ENCODE measurements at regions not wholly inside any gene's neighbourhood (a gene's known extent, or its start where the extent isn't known, plus 50 kb on each side); places are given as distances from the start of the nearest gene placed in this dataset.

DNA sequence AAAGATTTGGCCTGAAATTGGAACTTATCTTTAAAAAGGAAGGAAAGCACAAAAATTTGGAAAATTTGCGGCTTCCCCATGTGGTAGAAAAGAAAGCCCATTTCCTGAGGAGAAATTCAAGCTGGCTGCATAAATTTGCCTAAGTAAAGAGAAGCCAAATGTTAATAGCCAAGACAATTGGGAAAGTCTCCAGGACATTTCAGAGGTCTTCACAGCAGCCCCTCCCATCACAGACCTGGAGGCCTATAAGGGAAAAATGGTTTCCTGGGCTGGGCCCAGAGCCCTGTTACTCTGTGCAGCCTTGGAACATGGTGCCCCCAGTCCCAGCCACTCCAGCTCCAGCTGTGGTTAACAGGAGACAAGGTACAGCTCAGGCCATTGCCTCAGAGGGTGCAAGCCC is 736.5 kb downstream of the HACE1 start:
- no peak for TF ChIP-seq POLR2AphosphoS5 (IDR thresholded peaks at IDR 0.05; ENCODE audit: insufficient read depth in 1 of 2, low read depth in 1 of 2)
- no peak for TF ChIP-seq POLR2A (IDR thresholded peaks at IDR 0.05)
- TF ChIP-seq, protein P1, sequence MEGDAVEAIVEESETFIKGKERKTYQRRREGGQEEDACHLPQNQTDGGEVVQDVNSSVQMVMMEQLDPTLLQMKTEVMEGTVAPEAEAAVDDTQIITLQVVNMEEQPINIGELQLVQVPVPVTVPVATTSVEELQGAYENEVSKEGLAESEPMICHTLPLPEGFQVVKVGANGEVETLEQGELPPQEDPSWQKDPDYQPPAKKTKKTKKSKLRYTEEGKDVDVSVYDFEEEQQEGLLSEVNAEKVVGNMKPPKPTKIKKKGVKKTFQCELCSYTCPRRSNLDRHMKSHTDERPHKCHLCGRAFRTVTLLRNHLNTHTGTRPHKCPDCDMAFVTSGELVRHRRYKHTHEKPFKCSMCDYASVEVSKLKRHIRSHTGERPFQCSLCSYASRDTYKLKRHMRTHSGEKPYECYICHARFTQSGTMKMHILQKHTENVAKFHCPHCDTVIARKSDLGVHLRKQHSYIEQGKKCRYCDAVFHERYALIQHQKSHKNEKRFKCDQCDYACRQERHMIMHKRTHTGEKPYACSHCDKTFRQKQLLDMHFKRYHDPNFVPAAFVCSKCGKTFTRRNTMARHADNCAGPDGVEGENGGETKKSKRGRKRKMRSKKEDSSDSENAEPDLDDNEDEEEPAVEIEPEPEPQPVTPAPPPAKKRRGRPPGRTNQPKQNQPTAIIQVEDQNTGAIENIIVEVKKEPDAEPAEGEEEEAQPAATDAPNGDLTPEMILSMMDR (IDR thresholded peaks at IDR 0.05) = no peak
- no peak for DNase-seq (ENCODE audit: extremely low spot score in 2 of 2)
- H3K27ac ChIP-seq = no peak overlapping the region
- H3K27me3 ChIP-seq = no peaks in the 10 kb centered on the region
- no peak overlapping the region for H3K4me3 ChIP-seq
- H3K9me3 ChIP-seq = no peaks in the 10 kb centered on the region
- no peaks in the 10 kb centered on the region for H3K4me1 ChIP-seq
- no peaks in the 10 kb centered on the region for H3K36me3 ChIP-seq
- intact Hi-C loops (cut with DNase I) = no loop called here

DNA sequence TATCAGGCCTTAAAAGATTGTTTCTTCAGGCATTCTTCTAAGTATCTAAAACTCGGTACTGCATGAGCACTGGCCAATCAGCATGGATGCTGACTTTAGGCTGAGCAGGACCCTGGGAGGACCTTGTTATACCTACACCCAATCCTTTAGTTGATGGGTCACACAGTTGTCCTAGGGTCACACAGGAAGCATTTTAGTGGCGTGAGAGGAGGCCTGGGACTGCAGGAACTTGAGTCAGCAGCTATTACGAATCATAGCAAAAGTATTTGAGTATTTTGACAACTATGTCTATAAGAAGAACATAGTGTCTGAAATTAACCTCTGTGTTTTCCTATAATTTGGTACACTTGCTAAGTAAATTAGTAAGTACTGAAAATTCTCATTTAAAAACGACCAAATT is 741.4 kb downstream of the HACE1 start:
- Histone ChIP-seq H3K27me3 (no peaks in the 10 kb centered on the region), H3K36me3 (no peaks in the 10 kb centered on the region), H3K4me1 (no peaks in the 10 kb centered on the region), H3K9me3 (no peaks in the 10 kb centered on the region), H3K4me3 (no peak overlapping the region), H3K27ac (no peak overlapping the region)
- no peak for DNase-seq (ENCODE audit: extremely low spot score in 2 of 2)
- TF ChIP-seq, protein P1 (IDR thresholded peaks at IDR 0.05) = no peak
- TF ChIP-seq POLR2AphosphoS5 (IDR thresholded peaks at IDR 0.05; ENCODE audit: insufficient read depth in 1 of 2, low read depth in 1 of 2) = no peak
- no peak for TF ChIP-seq POLR2A (IDR thresholded peaks at IDR 0.05)
- intact Hi-C loops (cut with DNase I) = no loop called here

DNA sequence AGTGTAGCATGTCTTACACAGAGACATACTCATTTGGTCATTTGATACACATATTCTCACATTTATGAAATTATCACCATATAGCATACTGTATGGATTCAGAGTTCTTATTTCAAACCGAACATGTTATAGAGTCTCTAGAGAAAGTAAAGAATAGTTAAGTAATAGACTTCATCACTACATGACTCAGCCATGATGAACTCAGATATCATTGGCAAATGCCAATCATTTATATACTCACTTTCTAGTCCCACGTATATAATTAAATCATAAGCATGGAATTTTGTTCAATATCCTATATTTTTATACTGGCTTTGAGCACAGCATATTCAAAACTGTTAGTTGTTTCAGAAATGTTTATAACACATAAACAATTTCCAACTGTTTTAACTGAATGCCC is 749.9 kb downstream of the HACE1 start:
- H3K27me3 ChIP-seq = no peaks in the 10 kb centered on the region
- no peak overlapping the region for H3K27ac ChIP-seq
- intact Hi-C loops (cut with DNase I) = no loop called here
- H3K4me1 ChIP-seq = no peaks in the 10 kb centered on the region
- H3K4me3 ChIP-seq = no peak overlapping the region
- TF ChIP-seq POLR2A (IDR thresholded peaks at IDR 0.05) = no peak
- TF ChIP-seq, protein P1 (IDR thresholded peaks at IDR 0.05) = no peak
- no peaks in the 10 kb centered on the region for H3K36me3 ChIP-seq
- no peak for DNase-seq (ENCODE audit: extremely low spot score in 2 of 2)
- H3K9me3 ChIP-seq = no peaks in the 10 kb centered on the region

DNA sequence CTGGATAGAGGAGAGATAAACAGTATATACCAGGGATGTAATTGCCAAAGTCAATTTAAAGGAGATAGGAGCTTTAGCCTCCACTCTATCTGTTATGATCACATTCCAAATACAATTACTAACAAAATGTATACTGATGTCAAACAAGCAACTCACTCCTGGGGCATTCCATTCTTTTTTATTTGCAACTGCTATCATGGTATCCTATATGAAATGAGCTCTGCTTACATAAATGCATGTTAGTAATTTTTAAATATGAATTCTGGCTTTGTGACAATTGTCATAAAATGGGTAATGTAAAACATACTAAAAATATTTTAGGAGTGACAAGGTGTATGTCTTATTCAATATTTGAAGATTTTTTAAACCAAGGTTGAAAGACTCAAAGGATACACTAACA is 751.1 kb downstream of the HACE1 start:
- H3K4me3 ChIP-seq = no peak overlapping the region
- TF ChIP-seq POLR2AphosphoS5 (IDR thresholded peaks at IDR 0.05; ENCODE audit: insufficient read depth in 1 of 2, low read depth in 1 of 2) (no peak), POLR2A (IDR thresholded peaks at IDR 0.05) (no peak)
- TF ChIP-seq, protein P1 (IDR thresholded peaks at IDR 0.05) = no peak
- H3K27ac ChIP-seq = no peak overlapping the region
- DNase-seq (ENCODE audit: extremely low spot score in 2 of 2) = no peak
- no peaks in the 10 kb centered on the region for H3K9me3 ChIP-seq
- no peaks in the 10 kb centered on the region for H3K4me1 ChIP-seq
- no peaks in the 10 kb centered on the region for H3K27me3 ChIP-seq
- intact Hi-C loops (cut with DNase I) = no loop called here
- no peaks in the 10 kb centered on the region for H3K36me3 ChIP-seq

DNA sequence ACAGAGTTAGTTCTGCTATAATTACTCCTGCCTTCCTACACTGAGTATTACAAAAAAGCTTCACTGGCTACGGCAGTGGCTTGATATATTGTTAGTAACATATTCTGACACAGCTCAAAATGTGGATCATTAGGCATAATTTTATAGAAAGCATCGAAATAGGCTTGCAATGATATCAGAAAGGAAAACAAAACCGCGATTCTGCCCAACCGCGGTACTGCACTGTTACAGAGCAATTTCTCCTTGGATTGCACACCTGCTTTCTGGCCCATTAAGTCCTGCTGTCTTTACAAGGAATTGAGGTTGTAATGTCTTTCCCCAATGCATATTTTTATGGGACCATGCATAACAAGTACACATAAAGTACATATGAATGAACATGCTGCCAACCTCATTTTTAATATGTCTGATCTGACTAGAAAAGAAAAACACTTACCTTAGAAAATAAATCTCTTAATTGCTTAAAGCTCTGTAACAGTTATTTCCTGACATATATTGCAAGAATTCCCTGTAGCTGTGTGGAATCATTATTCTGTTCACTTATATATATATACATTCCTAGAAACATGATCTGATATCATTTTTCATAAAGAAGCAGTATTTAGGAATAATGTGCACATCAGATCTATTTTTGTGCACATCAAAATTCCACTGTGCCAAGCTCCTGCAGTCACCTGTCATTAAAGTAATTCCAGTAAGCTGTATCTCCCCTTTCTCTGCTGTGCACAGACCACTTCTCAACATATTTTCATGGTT is 763.9 kb downstream of the HACE1 start:
- Histone ChIP-seq H3K4me1 (no peaks in the 10 kb centered on the region), H3K9me3 (no peaks in the 10 kb centered on the region), H3K27me3 (no peaks in the 10 kb centered on the region), H3K27ac (no peak overlapping the region), H3K36me3 (no peaks in the 10 kb centered on the region), H3K4me3 (no peak overlapping the region)
- DNase-seq (ENCODE audit: extremely low spot score in 2 of 2) = no peak
- TF ChIP-seq POLR2A (IDR thresholded peaks at IDR 0.05) = no peak
- intact Hi-C loops (cut with DNase I) = no loop called here
